ENCODE measurements at regions not wholly inside any gene's neighbourhood (a gene's known extent, or its start where the extent isn't known, plus 50 kb on each side); places are given as distances from the start of the nearest gene placed in this dataset.

GRCh38 chr14:100955201-100955600 is 51.7 kb upstream of the RTL1 start:
- TF ChIP-seq CTCF (IDR thresholded peaks at IDR 0.05; ENCODE audit: low read depth, low read length): no peak
- H3K4me3 ChIP-seq (ENCODE audit: low read depth, low read length): no peak overlapping the region

DNA sequence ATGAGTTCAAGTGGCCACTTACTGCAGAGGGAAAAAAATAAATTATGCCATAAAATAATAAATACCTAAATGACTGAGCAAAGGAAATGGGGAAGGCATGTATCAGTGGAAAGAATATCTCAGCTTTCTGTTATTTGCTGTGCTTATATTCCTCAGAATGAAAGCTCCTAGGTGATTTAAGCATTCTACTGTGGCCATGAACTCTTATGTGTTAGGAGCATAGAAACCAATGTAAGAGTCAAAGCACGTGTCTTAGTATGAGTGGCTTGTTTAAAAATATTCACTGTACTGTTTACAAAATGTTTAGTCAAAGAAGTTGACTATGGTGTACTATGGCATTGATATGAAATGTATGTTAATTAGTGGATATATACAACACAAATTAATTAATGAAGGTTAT is 59.0 kb upstream of the RTL1 start:
- TF ChIP-seq CTCF (IDR thresholded peaks at IDR 0.05; ENCODE audit: low read depth, low read length): no peak
- H3K4me3 ChIP-seq (ENCODE audit: low read depth, low read length): no peak overlapping the region

DNA sequence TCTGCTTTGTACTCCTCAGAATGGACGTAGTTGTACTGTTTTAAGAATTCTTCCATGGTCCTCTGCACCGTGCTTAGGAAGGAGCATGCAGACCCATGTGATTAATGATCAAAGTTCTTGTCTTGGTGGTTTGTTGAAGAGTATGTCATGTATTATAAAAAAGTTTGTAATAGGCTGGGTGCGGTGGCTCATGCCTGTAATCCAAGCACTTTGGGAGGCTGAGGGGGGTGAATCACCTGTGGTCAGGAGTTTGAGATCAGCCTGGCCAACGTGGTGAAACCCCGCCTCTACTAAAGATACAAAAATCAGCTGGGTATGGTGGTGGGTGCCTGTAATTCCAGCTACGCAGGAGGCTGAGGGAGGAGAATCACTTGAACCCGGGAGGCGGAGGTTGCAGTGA is 61.8 kb upstream of the RTL1 start:
- TF ChIP-seq CTCF (IDR thresholded peaks at IDR 0.05; ENCODE audit: low read depth, low read length): no peak
- H3K4me3 ChIP-seq (ENCODE audit: low read depth, low read length): no peak overlapping the region

DNA sequence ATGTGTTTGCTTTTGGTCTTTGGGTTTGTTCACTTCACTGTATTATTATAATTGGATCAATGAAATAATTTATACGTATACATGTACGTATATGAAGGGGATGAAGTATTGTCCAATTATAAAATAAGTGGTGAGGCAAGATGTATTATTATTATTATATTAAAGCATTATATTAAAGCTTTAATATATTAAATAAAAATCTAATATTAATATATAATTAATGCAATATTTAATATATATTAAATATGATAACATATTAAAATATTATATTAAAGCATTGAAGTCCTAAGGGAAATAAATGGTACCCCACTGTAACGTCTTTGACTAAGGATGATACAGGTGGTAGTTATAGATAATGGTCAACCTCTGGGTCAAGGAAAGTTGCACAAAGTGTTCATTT is 63.7 kb upstream of the RTL1 start:
- no peak for TF ChIP-seq CTCF (IDR thresholded peaks at IDR 0.05; ENCODE audit: low read depth, low read length)
- no peak overlapping the region for H3K4me3 ChIP-seq (ENCODE audit: low read depth, low read length)

DNA sequence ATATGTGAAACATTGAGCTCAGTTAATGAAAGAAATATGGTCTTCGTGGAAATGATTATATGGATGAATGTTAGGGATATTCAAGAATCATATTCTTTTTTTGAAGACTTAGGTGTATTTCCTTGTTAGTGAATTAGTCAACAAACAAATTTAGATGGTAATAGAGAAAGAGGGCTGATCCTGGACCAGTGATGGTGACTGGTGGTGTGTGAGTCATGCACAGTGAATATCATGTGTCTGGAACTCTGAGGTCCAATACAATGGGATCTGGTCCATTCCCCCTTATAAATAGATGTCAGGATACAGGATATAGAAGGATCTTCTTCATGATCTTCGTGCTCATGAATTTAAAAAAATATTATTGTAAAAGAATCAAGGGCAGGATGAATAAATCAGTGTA is 64.4 kb upstream of the RTL1 start:
- no peak overlapping the region for H3K4me3 ChIP-seq (ENCODE audit: low read depth, low read length)
- no peak for TF ChIP-seq CTCF (IDR thresholded peaks at IDR 0.05; ENCODE audit: low read depth, low read length)

DNA sequence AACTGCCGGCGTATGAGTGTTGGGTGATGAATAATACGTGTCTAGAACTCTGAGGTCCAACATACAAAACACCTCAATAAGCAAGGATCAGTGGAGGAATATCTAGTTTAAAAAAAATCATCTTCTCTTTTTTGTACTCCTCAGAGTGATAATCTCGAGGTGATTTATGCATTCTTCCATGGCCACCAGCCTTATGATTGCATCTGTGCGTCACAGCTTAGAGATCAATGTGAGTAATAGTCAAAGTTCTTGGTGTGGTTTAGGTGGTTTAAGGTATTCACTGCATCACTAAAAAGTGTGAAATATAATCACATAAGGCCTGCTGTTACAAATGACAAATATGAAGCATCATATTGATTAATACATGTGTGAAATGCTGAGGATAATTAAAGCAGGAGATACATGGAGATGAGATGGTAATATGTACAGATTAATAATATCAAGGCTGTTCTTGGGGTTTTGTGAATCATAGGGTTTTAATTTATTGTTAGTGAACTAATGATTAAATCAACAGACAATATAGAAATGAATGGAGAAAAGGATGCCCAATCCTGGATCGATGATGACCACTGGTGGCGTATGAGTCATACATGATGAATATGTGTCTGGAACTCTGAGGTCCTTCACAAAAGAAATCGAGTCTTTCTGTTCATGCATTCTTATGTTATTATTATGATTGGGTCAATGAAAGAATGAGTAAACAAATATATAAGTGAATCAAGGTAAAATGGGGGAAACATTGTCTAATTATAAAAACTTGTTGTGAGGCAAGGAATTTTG is 68.8 kb upstream of the RTL1 start:
- no peak overlapping the region for H3K4me3 ChIP-seq (ENCODE audit: low read depth, low read length)
- TF ChIP-seq CTCF (IDR thresholded peaks at IDR 0.05; ENCODE audit: low read depth, low read length): no peak

DNA sequence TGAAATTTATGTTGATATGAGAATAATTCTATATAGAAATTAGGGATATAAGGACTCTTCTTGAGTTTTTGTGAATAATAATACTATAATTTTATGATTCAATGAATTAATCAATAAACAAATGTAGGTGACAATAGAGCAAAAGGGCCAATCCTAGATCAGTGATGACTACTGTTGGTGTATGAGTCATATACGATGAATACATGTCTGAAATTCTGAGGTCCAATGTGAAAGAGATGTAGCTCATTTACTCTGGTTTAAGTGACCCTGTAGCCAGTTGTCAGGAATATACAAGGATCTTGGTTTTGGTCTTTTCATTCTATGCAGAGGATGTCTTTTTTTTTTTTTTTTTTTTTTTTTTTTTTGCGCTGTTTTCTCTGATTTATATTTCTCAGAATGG is 72.1 kb upstream of the RTL1 start:
- H3K4me3 ChIP-seq (ENCODE audit: low read depth, low read length): no peak overlapping the region
- no peak for TF ChIP-seq CTCF (IDR thresholded peaks at IDR 0.05; ENCODE audit: low read depth, low read length)
